HG03175 (cell line): ENCODE measurements at regions not wholly inside any gene's neighbourhood (a gene's known extent, or its start where the extent isn't known, plus 50 kb on each side); places are given as distances from the start of the nearest gene placed in this dataset.
"Not testable (repeated sequence)": the region's sequence is repeated elsewhere in the genome, so short reads cannot be mapped to it uniquely, and the experiment has no call there.

ENCODE experiments used
- ATAC-seq: cut with Tn5 transposase; IDR thresholded peaks from one replicate; pipeline ENCODE4 v1.9.1; 2021; ENCODE audit warnings: mild to moderate bottlenecking, moderate library complexity; ENCODE audit not compliant: unreplicated experiment

GRCh38 chr10:9402507-9403195, 1348.2 kb downstream of the GATA3 start:
- not testable (repeated sequence) for ATAC-seq

GRCh38 chr10:9407201-9407600, 1352.7 kb downstream of the GATA3 start:
- ATAC-seq, result not testable (repeated sequence)

- ATAC-seq, result no peak
These were observed 1361.8 kb downstream of the GATA3 start for GRCh38 chr10:9416331-9416730.

GRCh38 chr10:9419757-9420156, 1365.3 kb downstream of the GATA3 start:
- ATAC-seq, result no peak

GRCh38 chr10:9427209-9427608, 1372.7 kb downstream of the GATA3 start:
- ATAC-seq, result no peak

GRCh38 chr10:9437131-9437530, 1382.6 kb downstream of the GATA3 start:
- ATAC-seq, result no peak

- ATAC-seq, result no peak
These were observed 1389.3 kb downstream of the GATA3 start for GRCh38 chr10:9443758-9444157.

GRCh38 chr10:9449530-9449929, 1395.0 kb downstream of the GATA3 start:
- ATAC-seq, result no peak

GRCh38 chr10:9450801-9451200, 1396.3 kb downstream of the GATA3 start:
- no peak for ATAC-seq

GRCh38 chr10:9451211-9451773, 1396.8 kb downstream of the GATA3 start:
- ATAC-seq, result no peak

GRCh38 chr10:9452056-9452455, 1397.6 kb downstream of the GATA3 start:
- no peak for ATAC-seq

GRCh38 chr10:9453871-9454270, 1399.4 kb downstream of the GATA3 start:
- not testable (repeated sequence) for ATAC-seq

GRCh38 chr10:9469663-9470205, 1415.2 kb downstream of the GATA3 start:
- ATAC-seq, result no peak

- no peak for ATAC-seq
These were observed 1416.1 kb downstream of the GATA3 start for GRCh38 chr10:9470581-9470980.

- no peak for ATAC-seq
These were observed 1447.5 kb downstream of the GATA3 start for GRCh38 chr10:9501944-9502343.

- ATAC-seq, result no peak
These were observed 1449.7 kb downstream of the GATA3 start for GRCh38 chr10:9504227-9504626.

GRCh38 chr10:9505546-9505945, 1451.1 kb downstream of the GATA3 start:
- ATAC-seq, result no peak

GRCh38 chr10:9508606-9509005, 1454.1 kb downstream of the GATA3 start:
- ATAC-seq, result no peak

GRCh38 chr10:9510626-9511025, 1456.1 kb downstream of the GATA3 start:
- no peak for ATAC-seq

GRCh38 chr10:9515922-9516321, 1461.4 kb downstream of the GATA3 start:
- ATAC-seq, result no peak

GRCh38 chr10:9535744-9536143, 1481.3 kb downstream of the GATA3 start:
- peak; percentile 73 for ATAC-seq

GRCh38 chr10:9545073-9545472, 1472.6 kb upstream of the CELF2 start:
- no peak for ATAC-seq
